H1 (cell line): ENCODE measurements at regions not wholly inside any gene's neighbourhood (a gene's known extent, or its start where the extent isn't known, plus 50 kb on each side); places are given as distances from the start of the nearest gene placed in this dataset.

Source experiments
- EGR1 ChIP-seq: IDR thresholded peaks from 2 replicates; pipeline ENCODE4 v1.6.1; 2011; ENCODE audit warnings: low read depth, low read length, borderline replicate concordance
- EP300 ChIP-seq, 2 experiments: IDR thresholded peaks; 1 replicate in 1 of 2; 2 replicates in 1 of 2; pipeline ENCODE4 v1.6.1; 2011 to 2012; ENCODE audit warnings: low read depth in 2 of 2, low read length in 2 of 2, mild to moderate bottlenecking in 2 of 2, borderline replicate concordance in 1 of 2, inconsistent platforms in 1 of 2, moderate library complexity in 1 of 2
- EZH2 ChIP-seq: fragments of 200-600 bp; sonication (generic); IDR thresholded peaks from 2 replicates; pipeline ENCODE4 v1.7.1; 2012; ENCODE audit warnings: low read depth, mild to moderate bottlenecking, moderate library complexity, low read length, inconsistent platforms; ENCODE audit not compliant: severe bottlenecking
- GABPA ChIP-seq: IDR thresholded peaks from 2 replicates; pipeline ENCODE4 v1.6.1; 2011; ENCODE audit warnings: mild to moderate bottlenecking, low read length, moderate library complexity, borderline replicate concordance; ENCODE audit not compliant: insufficient read depth
- HDAC2 ChIP-seq, 2 experiments: fragments of 300-600 bp in 1 of 2; sonication (generic) in 1 of 2; IDR thresholded peaks; 2 replicates each; pipeline ENCODE4 v1.6.1; 2011 to 2012; ENCODE audit warnings: low read depth in 2 of 2, low read length in 2 of 2, mild to moderate bottlenecking in 2 of 2, moderate library complexity in 2 of 2, borderline replicate concordance in 1 of 2, inconsistent platforms in 1 of 2
- POLR2A ChIP-seq, 2 experiments: IDR thresholded peaks; 1 replicate in 1 of 2; 2 replicates in 1 of 2; pipeline ENCODE4 v1.6.1; 2011; ENCODE audit warnings: low read depth in 2 of 2, low read length in 2 of 2, mild to moderate bottlenecking in 2 of 2; ENCODE audit errors: control extremely low read depth in 1 of 2
- TF ChIP-seq, protein P1 (sequence below): IDR thresholded peaks from 2 replicates; pipeline ENCODE4 v1.6.1; 2012; ENCODE audit warnings: inconsistent platforms
- TF ChIP-seq, protein P2 (sequence below), 3 experiments: IDR thresholded peaks; 1 replicate in 2 of 3; 2 replicates in 1 of 3; pipeline versions ENCODE4 v1.5.1 to v1.6.1; 2011; ENCODE audit warnings: low read length in 3 of 3, mild to moderate bottlenecking in 3 of 3, inconsistent platforms in 2 of 3, low read depth in 1 of 3, moderate library complexity in 1 of 3; ENCODE audit not compliant: insufficient read depth in 1 of 3; ENCODE audit errors: control extremely low read depth in 1 of 3
- TF ChIP-seq, protein P3 (sequence below): IDR thresholded peaks from 2 replicates; pipeline ENCODE4 v1.6.1; 2011; ENCODE audit warnings: low read length, improper control_type of control experiment

DNA sequence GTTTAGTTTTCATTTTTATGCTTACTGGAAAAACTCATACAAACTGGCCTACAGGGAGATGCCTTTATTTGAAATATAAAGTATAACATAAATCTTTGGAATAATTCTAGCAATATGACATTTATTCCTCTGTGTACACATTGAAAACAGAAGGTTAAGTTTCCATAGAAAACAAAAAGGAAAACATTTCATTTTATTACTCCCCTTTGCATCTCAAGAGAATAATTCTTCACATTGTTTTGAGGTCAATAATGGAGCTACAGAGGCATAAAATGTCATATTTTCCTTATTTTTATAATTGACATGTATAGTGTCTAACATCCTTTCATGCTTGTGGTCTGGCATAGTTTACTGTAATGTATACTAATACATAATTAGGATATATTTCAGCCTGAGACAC lies 187.6 kb upstream of the AGTR1 start:
- TF ChIP-seq EP300 (IDR thresholded peaks at IDR 0.05; ENCODE audit: borderline replicate concordance in 1 of 2, low read depth in 2 of 2, low read length in 2 of 2), result no peak
- TF ChIP-seq, protein P1, sequence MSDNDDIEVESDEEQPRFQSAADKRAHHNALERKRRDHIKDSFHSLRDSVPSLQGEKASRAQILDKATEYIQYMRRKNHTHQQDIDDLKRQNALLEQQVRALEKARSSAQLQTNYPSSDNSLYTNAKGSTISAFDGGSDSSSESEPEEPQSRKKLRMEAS, result no peak
- TF ChIP-seq EZH2, result no peak
- TF ChIP-seq, protein P2, sequence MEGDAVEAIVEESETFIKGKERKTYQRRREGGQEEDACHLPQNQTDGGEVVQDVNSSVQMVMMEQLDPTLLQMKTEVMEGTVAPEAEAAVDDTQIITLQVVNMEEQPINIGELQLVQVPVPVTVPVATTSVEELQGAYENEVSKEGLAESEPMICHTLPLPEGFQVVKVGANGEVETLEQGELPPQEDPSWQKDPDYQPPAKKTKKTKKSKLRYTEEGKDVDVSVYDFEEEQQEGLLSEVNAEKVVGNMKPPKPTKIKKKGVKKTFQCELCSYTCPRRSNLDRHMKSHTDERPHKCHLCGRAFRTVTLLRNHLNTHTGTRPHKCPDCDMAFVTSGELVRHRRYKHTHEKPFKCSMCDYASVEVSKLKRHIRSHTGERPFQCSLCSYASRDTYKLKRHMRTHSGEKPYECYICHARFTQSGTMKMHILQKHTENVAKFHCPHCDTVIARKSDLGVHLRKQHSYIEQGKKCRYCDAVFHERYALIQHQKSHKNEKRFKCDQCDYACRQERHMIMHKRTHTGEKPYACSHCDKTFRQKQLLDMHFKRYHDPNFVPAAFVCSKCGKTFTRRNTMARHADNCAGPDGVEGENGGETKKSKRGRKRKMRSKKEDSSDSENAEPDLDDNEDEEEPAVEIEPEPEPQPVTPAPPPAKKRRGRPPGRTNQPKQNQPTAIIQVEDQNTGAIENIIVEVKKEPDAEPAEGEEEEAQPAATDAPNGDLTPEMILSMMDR (IDR thresholded peaks at IDR 0.05; ENCODE audit: control extremely low read depth in 1 of 3, insufficient read depth in 1 of 3, low read depth in 1 of 3, low read length in 3 of 3), result no peak
- no peak for TF ChIP-seq HDAC2 (IDR thresholded peaks at IDR 0.05; ENCODE audit: borderline replicate concordance in 1 of 2, low read depth in 2 of 2, low read length in 2 of 2)
- TF ChIP-seq EGR1, result no peak
- TF ChIP-seq, protein P3, sequence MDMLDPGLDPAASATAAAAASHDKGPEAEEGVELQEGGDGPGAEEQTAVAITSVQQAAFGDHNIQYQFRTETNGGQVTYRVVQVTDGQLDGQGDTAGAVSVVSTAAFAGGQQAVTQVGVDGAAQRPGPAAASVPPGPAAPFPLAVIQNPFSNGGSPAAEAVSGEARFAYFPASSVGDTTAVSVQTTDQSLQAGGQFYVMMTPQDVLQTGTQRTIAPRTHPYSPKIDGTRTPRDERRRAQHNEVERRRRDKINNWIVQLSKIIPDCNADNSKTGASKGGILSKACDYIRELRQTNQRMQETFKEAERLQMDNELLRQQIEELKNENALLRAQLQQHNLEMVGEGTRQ, result no peak
- TF ChIP-seq POLR2A (IDR thresholded peaks at IDR 0.05; ENCODE audit: control extremely low read depth in 1 of 2, low read depth in 2 of 2, low read length in 2 of 2), result no peak
- TF ChIP-seq GABPA, result no peak
